ENCODE measurements at regions not wholly inside any gene's neighbourhood (a gene's known extent, or its start where the extent isn't known, plus 50 kb on each side); places are given as distances from the start of the nearest gene placed in this dataset.

DNA sequence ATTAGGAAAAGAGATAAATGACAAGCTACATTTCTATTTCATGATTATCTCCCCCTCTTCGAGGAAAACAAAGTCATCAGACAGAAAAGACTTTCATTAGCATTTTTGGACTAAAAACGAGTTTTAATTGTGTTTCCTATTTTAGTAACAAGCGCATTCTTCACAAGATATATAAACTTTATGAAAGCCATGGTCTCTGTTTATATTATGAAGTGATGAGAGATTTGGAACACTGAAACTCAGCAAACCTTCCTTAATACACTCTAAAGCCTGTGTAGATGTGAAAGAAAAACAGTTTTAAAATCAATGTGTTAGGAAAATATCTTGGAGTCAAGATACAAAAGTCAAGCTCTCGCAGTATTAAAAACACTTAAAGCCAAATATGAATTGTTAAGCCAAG is 539.1 kb downstream of the LRFN5 start:
- no peak for DNase-seq

DNA sequence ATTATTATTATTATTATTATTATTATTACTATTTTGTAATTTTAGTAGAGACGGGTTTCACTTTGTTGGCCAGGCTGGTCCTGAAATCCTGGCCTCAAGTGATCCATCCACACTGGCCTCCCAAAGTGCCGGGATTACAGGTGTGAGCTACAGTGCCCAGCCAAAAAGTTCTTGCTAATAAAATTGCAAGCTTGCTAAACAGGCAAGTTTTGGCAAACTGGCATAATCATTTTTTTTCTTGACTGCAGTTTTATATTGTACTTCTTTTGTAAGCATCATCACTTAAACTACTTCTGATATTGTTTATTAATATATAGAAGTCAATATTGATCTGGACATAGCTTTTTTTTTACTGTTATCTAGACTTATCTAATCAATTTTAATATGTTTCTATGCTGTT is 536.4 kb downstream of the LRFN5 start:
- no peak for DNase-seq

DNA sequence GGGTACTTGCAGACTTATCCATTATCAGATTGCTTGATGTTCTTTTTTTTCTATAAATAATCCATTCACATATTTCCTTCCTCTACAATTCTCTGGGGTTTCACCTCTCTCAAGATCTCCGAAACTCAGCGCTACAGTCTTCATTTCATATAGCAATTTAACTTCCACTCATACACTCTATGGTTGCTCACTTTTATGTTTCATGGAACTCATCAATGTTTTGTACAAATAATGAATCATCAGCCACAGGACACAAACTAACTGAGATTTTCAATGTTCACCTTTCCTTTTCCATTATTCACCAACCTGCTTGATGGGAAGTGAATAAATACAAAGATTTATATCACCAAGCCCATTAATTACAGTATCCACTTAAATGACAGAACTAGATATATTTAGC is 534.7 kb downstream of the LRFN5 start:
- no peak for DNase-seq

DNA sequence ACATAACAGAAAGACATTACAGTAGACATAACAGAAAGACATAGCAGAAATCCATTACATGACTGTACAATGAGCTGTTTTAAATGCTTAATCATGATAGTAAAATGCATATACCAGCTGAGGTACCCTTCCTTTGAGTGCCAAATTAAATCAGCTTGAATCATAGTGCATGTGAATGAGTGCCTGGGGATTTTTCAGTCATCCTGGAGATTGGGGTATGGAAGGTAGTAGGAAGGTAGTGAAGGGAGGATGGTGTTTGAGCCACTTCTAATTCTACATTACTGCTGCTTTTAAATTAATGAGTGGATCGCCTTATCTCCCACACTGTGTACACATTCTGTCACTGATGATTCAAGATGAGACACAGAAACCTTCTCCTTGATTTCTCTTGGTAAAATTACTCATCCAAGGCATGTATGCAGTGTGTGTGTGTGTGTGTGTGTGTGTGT is 534.2 kb downstream of the LRFN5 start:
- DNase-seq, result no peak

DNA sequence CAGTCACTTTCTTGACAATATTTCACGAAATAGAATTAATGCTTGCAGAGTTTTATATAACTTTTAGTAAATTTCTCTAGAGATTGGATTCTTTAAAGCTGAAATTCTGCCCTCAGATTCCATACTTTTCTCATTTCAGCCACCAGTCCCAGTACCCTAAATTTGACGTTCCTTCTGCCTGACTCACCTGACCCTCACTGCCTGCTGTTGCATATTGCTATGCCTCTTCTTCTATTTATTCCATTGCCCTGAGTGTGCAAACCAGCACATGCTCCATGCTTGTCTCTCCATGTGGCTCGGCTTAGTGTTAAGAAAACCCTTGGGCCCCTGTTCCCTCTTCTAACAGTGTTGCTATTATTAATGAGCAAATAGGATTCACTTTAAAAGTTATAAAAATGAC is 533.3 kb downstream of the LRFN5 start:
- no peak for DNase-seq

DNA sequence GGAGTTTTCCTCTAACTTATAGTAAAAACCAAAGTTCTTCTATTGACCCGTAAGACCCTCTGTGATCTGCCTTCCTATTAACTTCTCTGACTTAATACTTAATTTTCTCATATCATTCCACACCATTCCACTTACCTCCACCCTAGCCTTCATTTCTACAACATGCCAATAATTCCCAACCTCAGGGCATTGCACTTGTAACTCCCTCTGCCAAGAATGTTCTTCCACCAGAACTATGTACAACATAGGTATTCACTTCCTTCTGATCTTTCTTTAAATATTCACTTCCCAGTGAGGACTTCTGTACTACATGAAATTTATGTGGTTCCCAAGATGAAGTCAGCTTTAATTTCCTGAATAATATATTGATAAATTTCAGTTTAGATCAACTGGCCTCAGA is 531.7 kb downstream of the LRFN5 start:
- DNase-seq, result no peak

DNA sequence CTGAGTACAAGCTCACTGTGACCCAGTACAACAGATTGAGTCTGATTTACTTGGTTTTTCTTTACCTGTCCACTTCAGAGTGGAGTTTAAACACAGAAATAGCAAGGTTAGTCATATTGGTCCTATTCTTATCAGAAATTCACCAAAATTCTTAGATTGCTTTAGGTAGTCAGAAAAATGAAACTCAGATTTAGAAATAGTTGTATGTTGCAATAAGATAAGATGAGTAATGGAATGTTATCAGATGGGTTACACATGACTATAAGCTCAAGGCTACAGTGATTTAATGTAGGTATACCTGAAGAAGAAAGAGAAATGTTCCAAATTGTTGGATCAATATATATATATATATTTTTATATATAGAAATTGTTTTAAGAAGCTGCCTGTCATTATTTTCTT is 524.1 kb downstream of the LRFN5 start:
- no peak for DNase-seq

DNA sequence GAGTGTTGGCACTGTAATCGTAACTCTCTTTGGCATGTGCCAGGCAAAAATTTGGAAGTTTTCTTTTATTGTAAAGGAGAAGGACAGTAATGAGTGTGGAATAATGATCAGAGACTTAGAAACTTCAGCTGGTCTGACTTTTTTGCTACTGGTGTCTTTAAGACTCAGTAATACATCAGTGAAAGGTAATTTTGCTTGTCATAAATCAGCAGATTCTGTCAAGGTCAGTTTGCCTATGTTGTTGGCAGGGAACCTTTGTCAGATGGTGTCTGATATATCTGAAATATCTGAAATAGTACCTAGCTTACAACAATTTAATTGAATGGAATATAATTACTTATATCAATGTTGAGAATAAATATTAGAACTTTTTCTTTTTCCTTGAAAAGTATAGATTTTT is 516.9 kb downstream of the LRFN5 start:
- no peak for DNase-seq

DNA sequence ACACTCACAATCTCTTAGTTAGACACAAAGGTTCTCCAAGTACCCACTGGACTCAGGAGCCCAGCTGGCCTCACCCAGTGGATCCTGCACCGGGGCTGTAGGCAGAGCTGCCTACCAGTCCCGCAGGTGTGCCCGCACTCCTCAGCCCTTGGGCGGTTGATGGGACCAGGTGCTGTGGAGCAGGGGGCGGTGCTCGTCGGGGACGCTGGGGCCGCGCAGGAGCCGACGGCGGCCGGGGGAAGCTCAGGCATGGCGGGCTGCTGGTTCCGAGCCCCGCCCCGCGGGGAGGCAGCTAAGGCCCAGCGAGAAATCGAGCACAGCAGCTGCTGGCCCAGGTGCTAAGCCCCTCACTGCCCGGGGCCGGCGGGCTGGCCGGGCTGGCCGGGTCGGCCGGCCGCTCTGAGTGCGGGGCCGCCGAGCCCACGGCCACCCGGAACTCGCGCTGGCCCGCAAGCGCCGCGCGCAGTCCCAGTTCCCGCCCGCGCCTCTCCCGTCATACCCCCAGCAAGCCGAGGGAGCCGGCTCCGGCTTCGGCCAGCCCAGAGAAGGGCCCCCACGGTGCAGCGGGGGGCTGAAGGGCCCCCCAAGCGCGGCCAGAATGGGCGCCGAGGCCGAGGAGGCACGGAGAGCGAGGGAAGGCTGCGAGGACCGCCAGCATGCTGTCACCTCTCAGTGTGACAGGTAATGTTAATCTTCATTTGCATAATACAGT is 506.8 kb downstream of the LRFN5 start:
- DNase-seq, result no peak

DNA sequence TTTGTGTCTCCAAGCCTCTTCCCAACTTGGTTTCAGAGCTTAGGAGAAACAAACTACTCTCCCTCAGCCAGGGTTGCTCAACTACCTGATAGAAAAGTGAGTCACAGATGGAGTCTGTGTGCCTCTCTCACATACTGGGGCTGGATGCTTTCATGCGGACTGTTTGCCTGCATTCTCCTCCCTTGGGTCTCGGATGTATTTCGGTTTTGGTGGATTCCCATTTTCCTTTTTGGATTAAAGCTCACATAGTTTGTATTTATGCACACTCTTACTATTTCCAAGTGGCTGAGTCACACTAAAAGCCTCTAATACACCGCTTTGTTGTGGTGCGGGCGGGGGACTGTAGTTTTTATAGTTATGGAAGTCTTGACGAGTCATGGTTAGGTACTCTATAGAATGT is 505.4 kb downstream of the LRFN5 start:
- no peak for DNase-seq

DNA sequence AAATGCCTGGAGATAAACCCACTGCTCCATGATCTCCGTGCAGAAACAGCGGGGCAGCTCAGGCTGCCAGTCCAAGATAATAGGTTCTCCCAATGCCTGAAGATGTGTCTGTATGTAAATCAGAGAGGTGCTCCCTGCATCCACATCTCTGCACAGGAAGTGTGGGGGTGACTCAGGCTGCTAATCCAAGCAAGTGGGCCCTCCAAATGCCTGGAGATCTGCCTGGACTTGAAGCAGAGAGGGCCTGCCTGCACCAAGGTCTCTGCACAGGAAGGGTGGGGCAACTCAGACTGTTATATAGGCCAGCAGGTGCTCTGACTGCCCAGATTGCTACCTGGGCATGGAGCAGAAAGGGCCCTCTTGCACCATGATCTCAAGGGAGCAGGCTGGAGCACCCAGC is 504.7 kb downstream of the LRFN5 start:
- DNase-seq, result no peak

DNA sequence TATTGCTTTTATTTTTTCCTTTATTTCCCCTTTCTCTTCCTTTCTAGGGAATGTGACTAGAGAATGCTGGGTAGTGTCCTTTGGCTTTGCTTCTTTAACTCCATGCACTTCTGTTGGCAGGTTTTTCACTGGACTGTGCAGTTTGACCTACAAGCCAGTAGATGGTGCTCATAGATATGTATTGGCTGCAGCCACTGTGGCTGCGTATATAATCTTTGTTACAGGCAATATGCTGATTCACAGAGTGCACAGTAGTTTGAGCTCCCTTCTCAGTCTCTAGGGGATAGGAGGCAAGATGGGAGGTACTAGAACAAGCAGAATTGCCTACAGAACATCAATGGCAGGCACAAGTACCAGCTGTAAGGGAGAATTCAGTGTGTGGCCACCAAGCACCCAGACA is 503.5 kb downstream of the LRFN5 start:
- DNase-seq, result peak; percentile 33 to 52 (median 33)

DNA sequence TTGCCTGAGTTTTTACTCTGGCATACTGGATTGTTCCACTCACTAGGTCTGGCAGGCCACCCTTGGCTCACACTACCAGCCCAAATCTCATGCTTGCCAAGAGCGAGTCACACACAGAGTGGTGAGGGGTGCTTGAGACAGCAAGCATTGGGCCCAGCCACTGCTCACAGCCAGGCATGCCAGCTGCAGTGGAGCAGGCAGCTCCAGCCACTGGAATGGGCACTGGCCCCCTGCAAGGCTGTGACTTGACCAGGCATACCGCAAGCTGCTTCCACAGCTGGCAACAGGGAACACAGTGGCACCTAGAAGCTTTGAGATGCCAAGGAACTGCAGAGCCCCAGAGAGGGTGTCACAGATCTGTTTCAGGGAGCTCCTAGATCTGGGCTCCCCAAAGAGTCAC is 488.5 kb downstream of the LRFN5 start:
- DNase-seq, result no peak

DNA sequence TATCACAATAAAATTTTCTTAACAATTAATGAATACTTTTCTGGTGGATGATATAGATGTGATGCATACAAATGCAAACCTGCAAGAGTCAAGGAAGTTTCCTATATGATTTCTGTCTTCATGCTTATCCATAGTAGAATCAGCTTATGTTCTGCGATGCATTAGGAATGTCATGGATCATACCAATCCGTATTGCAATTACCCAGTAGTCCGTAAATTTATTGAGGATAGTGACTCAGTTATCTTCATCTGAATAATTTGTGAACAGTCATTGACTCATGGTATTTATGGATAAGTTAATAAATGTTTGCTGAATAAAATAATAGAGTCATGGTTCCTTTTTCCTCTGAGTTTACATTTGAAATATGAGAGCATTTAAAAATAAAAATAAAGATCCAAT is 483.4 kb downstream of the LRFN5 start:
- DNase-seq, result no peak

DNA sequence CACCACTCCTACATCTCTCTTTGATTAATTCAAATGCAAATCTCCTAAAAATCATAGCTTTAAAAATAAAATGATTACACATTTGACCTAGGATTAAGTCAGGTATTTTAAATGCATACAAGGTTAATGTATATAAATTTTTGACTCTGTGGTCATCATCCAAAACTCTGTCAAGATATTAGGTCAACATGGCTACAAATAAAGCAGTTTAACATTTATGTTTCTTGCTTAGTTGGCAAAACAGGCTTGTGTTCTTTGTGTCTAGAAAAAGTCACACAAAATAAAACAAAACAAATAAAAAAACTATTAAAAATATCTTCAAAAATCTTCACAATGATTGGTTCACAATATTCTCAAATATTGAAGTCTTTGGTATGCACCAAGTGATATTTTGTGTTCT is 473.2 kb downstream of the LRFN5 start:
- DNase-seq, result no peak

DNA sequence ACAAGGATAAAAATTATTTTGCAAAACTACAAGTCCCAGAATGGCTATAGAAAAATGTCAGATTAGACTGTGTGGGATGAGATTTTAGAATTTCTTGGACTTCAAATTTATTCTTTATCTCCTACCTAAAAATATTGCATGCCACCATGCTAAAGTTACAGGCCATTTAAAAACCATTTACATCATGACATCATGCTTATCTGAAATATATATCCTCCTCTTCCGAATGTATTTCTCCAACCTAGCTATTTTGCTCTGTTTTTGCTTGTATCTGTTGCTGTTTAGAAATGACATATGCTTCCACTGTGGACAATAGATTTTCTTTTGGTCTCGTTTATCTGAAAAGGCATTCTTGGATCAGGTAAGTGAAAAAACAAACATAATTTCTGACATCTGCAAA is 471.7 kb downstream of the LRFN5 start:
- no peak for DNase-seq

DNA sequence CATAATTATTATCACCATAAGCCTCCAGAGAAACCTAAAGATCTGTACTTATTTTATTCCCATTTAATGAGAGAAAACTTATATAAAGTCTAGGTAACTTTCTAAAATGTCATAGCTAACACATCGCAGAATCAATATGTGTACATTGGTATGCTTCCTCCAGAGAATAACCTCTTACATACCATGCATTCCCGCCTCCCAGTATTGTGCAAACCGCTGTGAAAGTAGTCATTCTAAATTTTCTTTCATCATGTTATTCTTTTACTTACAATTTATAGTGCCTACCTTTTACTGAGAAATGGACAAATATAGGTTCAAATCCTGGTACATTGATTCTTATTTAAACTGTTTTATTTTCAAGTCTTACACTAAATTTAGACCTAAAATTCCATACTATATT is 463.4 kb downstream of the LRFN5 start:
- DNase-seq, result no peak

DNA sequence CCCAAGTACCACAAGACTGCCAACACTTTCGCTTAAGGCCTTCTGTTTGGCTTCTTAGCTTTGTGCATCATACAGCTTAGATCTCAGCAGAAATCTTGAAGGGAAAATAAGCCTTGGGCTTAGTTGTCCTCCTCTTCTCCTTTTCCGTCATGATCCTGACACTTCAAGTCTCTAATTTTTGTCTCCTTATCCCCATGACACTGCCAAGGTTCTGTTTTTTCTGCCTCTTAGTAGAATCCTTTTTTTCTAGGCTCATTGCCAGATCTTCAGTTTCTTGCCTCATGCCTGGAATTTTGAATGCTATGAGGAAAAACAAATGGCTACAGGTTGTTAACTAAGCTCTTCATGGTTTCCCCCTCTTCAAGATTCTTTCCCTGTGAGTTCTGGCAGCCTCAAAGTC is 450.4 kb downstream of the LRFN5 start:
- DNase-seq, result no peak

DNA sequence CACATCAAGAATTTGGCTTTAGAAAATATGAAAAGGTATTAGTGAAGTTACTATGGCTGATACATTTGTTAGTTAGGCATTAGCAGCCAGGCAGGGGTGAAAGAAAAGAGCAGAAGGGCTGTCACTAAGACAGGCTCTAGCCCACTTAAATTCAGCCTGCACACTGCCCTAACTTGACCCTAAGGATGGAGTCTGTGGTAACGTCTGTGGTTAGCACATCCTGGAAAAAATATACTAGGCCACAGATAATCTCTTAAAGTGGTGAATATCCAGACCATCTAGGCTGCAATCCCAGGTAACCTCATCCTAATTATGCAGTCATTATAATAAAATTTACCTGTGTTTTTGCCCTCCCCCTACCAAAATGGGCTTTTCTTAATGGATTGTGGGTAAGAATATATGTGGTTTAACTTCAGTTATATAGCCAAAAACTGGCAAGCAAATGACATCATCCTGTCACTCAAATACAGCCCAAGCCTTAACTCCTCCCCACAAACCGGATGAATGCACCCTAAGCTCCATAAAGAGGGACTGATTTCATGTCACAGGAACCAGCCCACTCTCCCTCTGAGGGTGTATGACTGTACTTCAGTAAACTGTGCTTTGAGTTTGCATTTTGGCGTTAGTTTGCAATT is 440.9 kb downstream of the LRFN5 start:
- DNase-seq, result peak in 2 of 3 donors; percentile 0 to 19

DNA sequence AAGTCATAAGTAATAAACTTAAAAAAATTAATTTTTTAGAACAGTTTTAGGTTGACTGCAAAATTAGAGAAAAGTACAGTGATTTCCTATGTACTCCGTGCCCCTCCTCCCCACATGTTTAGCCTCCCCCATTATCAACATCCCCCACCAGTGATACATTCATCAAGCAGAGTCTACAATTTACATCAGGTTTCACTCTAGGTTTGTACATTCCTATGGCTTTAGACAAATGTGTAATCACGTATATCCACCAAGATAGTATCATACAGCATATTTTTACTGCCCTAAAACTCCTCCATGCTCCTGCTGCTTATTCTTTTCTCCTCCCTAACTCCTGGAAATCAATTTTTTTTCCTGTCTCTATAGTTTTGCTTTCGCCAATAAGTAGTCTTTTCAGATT is 438.7 kb downstream of the LRFN5 start:
- no peak for DNase-seq

DNA sequence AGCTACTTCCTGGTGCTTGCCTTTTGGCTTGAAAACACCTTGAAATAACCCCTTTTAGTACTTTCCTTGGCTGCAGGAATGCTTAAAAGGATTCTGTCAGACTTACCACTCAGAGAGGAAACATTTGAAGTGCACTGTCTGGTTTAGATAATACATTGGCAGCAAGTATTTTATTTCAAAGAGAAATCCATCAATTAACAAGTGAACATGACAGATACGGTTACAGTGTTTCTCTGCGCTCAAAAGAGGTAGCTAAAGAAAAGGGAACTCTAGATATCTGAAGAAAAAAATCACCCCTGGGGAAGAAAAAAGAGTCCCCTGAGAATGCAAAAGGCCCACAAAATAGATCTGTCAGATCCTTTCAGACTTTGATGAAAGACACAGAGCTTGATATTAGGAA is 421.9 kb downstream of the LRFN5 start:
- DNase-seq, result no peak

DNA sequence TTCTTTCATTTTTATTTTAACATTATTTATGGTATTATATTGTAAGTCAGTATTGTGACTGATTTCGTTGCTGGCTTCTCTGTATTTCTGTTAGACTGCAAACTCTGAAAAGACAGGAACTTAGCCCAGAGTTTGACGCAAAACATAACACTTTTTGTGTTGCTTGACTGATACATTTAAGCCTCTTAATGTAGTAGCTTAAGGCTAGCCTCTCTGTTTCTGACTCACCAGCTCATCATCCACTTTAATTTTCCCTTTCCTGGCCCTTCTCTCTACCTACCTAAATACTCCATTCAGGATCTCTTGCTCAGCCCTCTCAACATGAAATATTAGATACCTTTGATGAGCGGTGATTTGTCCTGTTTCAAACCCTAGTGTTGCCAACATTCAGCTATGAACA is 420.6 kb downstream of the LRFN5 start:
- DNase-seq, result no peak

DNA sequence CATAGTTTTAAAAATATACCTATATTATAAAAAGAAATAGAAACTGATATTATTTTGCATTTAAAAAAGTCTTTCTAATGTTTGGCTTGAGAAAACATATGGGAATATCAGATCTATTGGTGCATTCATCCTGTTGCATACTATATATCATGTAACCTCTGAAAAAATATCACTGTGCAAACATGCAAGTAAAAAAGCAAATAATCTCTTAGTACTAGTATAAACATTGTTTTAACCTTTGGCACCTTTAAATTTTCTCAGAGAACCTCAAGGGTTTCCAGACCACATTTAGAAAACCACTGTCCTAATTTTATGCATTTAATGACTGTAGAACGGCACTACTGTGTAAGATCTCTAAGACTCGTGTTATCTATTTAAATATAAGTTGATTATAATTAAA is 416.8 kb downstream of the LRFN5 start:
- no peak for DNase-seq

DNA sequence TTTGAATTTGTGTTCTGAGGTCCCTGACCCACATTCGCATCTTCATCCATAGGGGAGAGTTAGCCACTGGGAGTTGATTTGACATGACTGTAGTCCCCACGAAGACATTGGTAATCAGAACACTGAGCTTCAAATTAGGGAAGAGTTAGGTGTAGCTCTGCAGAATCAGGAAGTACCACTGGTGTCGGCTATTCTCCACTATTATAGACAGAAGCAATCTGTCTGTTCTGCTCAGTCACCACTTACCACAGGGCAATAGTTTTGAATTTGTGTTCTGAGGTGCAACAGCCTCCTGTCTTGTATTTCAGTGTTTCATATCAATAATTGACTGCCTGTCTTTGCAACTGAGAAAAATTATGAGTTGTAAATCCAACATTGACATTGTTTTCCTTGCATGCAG is 407.6 kb downstream of the LRFN5 start:
- DNase-seq, result no peak

DNA sequence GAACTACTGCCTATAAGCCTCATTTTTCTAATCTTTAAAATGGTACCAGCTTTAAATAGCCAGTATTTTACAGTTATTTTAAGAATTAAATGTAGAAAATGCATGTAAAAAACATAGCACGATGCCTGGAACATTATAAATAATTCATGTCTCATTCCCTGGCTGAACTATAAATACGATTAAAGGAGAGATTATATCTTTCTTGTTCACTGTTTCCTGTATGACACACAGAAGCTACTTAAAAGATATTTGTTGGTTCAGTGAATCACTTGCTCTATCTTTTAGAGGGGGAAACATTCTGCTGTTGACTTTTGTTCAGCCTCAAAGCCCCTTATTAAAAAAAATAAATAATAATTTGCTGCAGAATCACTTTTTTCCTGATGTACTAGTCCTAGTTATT is 406.9 kb downstream of the LRFN5 start:
- no peak for DNase-seq

All from suppressor macrophage treated with lipopolysaccharide for 1 hour (primary cell).